WERI-Rb-1 (cell line): ENCODE measurements at regions not wholly inside any gene's neighbourhood (a gene's known extent, or its start where the extent isn't known, plus 50 kb on each side); places are given as distances from the start of the nearest gene placed in this dataset.

Experiments used
- DNase-seq: peaks from one replicate; pipeline ENCODE4 v3.0.0-alpha.2; 2020
- H3K27ac ChIP-seq: fragments of 250-450 bp; sonication (Bioruptor Pico); 2 replicates; pipeline ENCODE4 v1.5.1; 2020; ENCODE audit warnings: mild to moderate bottlenecking, moderate library complexity
- H3K27me3 ChIP-seq: fragments of 250-450 bp; sonication (Bioruptor Pico); 2 replicates; pipeline ENCODE4 v1.5.1; 2021; ENCODE audit warnings: mild to moderate bottlenecking, low read depth, moderate library complexity; ENCODE audit not compliant: insufficient read depth, severe bottlenecking
- H3K36me3 ChIP-seq: fragments of 250-450 bp; sonication (Bioruptor Pico); 2 replicates; pipeline ENCODE4 v1.5.1; 2020; ENCODE audit warnings: mild to moderate bottlenecking, moderate library complexity
- H3K4me3 ChIP-seq: 2 replicates; pipeline ENCODE4 v1.5.1; 2011; ENCODE audit warnings: low read depth, mild to moderate bottlenecking, control low read depth, low read length
- H3K9me3 ChIP-seq: fragments of 250-450 bp; sonication (Bioruptor Pico); 2 replicates; pipeline ENCODE4 v1.5.1; 2021; ENCODE audit warnings: mild to moderate bottlenecking, moderate library complexity; ENCODE audit not compliant: severe bottlenecking
- TF ChIP-seq, protein P1 (sequence below): IDR thresholded peaks from 2 replicates; pipeline ENCODE4 v1.5.1; 2011; ENCODE audit warnings: low read depth, mild to moderate bottlenecking, control low read depth, inconsistent platforms, low read length

DNA sequence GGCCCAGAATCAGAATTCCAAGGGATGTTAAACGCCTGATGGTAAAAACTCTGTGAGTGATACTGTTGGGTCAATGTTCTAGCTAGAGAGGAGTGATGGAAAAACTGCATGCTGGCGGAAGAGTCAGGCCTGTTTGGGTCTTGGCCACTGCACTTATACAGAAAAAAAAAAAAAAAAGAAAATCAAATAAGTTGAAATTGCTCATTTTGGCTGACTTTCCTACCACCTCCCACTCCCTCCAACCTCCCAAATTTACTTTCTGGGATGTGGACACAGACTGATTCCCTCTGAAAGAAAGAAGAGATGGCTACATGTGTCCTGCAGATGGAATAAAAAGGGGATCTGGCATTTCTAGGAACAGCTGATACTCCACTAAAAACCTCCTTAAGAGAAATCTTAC, 234.1 kb upstream of the GIMD1 start:
- Histone ChIP-seq H3K9me3 (no peaks in the 10 kb centered on the region), H3K27ac (no peak overlapping the region), H3K36me3 (no peaks in the 10 kb centered on the region), H3K27me3 (no peaks in the 10 kb centered on the region), H3K4me3 (no peak overlapping the region)
- TF ChIP-seq, protein P1, sequence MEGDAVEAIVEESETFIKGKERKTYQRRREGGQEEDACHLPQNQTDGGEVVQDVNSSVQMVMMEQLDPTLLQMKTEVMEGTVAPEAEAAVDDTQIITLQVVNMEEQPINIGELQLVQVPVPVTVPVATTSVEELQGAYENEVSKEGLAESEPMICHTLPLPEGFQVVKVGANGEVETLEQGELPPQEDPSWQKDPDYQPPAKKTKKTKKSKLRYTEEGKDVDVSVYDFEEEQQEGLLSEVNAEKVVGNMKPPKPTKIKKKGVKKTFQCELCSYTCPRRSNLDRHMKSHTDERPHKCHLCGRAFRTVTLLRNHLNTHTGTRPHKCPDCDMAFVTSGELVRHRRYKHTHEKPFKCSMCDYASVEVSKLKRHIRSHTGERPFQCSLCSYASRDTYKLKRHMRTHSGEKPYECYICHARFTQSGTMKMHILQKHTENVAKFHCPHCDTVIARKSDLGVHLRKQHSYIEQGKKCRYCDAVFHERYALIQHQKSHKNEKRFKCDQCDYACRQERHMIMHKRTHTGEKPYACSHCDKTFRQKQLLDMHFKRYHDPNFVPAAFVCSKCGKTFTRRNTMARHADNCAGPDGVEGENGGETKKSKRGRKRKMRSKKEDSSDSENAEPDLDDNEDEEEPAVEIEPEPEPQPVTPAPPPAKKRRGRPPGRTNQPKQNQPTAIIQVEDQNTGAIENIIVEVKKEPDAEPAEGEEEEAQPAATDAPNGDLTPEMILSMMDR, result no peak
- no peak for DNase-seq

DNA sequence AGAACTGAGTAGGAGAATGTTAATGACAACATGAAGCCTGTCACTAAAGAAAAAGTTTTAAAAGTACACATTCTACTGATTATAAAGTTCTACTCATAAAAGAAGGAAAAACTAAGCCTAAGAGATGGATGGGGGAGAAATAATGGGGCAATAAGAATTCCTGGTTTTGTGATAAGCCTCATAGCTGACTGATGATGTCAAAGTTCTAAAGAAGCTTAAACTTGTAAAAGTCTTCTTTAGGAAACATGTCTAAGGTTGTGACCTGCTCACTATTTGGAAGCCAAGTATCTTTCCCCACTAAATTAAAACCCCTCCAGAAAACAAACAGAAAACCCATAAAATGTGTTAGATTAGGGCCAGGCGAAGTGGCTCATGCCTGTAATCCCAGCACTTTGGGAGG, 232.9 kb upstream of the GIMD1 start:
- Histone ChIP-seq H3K27ac (no peak overlapping the region), H3K4me3 (no peak overlapping the region), H3K36me3 (no peaks in the 10 kb centered on the region), H3K27me3 (no peaks in the 10 kb centered on the region), H3K9me3 (no peaks in the 10 kb centered on the region)
- TF ChIP-seq, protein P1, result no peak
- DNase-seq, result no peak

DNA sequence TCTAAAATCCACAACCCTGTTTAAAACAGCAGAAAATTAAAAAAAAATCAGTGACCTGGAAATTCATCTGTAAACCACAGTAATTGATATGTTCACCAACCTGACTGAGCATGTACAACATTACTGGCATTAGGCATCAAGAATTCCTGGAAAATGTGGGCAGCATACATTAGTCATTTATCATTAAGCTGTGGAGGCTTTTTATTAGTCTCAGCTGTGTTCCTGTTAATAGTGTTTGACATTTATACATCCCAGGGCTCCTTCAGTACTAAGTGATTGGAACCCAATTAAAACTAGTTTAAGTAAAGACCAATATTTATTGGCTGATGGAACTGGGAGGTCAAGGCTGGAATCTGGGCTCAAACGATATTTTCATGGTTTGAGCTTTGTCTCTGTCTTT, 227.3 kb upstream of the GIMD1 start:
- Histone ChIP-seq H3K36me3 (no peaks in the 10 kb centered on the region), H3K27ac (no peak overlapping the region), H3K27me3 (no peaks in the 10 kb centered on the region), H3K9me3 (no peaks in the 10 kb centered on the region), H3K4me3 (no peak overlapping the region)
- DNase-seq, result no peak
- TF ChIP-seq, protein P1, result no peak

DNA sequence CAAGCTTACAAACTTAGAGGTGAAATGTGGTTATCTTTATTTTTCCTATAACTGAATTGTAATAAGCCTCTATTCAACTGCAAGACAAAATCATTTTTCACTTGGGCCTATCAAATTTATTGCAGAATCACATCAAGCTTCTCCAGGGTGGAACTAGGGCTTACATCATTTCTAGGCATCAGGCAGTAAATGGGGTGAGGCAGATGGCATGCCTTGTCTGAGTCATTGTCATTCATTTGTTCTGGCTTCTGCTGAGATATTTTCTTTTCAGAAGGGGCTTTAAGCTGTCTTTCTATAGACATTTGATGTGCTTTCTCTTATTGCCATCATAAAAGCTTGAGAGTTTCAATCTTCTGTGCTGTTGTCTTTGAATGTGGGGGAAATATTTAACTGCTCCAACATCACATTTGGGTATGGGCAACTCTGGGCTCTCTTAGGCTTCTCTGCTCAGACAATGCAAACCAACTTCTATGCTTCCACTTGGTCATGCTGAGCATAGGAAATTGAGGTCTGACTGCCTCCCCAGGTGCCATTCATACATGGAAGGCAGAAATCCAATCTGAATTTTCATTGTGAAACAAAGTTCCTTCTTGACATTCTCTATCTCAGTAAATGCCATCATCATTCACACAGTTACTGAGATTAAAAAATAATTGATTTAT, 225.8 kb upstream of the GIMD1 start:
- Histone ChIP-seq H3K27ac (no peak overlapping the region), H3K36me3 (no peaks in the 10 kb centered on the region), H3K9me3 (no peaks in the 10 kb centered on the region), H3K27me3 (no peaks in the 10 kb centered on the region), H3K4me3 (no peak overlapping the region)
- no peak for DNase-seq
- TF ChIP-seq, protein P1, result no peak

DNA sequence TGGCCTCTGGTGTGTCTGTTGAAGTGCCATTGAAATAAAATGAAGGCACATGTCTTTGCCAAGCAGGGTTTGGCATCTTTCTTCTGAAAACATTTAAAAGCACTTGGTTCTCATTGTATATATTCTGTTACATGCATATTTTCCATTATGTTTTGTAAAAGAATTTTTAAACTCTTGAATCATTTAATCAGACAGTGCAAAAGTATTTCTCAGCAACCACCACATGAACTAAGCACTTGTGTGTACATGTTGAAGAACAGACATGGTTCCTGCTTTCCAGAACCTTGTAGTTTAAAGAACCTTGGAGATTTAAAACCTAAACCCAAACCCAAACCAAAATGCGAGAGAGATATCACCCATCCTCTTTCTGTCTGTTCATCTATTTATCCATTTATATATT, 220.3 kb upstream of the GIMD1 start:
- no peak overlapping the region for H3K27ac ChIP-seq
- no peak overlapping the region for H3K4me3 ChIP-seq
- no peaks in the 10 kb centered on the region for H3K27me3 ChIP-seq
- TF ChIP-seq, protein P1, result no peak
- H3K9me3 ChIP-seq, result no peaks in the 10 kb centered on the region
- no peaks in the 10 kb centered on the region for H3K36me3 ChIP-seq
- no peak for DNase-seq

DNA sequence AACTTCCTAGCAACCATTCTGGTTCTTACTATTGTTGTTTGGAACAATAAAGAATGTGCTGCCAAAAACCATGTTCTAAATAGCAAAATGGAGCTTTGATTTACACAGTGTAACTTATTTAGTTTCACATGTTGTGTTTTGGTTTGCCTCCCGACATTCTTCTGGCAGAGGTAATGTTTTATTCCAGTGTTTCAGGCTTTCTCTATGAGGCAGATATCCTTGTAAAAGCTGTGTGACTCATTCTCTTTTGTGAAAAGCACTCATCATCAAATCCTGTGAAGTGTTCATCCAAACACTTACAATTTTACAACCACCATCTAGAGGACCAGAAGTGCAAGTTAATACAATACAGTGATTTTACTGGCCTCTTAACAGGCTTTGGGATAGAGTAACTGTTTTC, 219.0 kb upstream of the GIMD1 start:
- Histone ChIP-seq H3K27me3 (no peaks in the 10 kb centered on the region), H3K4me3 (no peak overlapping the region), H3K36me3 (no peaks in the 10 kb centered on the region), H3K27ac (no peak overlapping the region), H3K9me3 (no peaks in the 10 kb centered on the region)
- no peak for DNase-seq
- TF ChIP-seq, protein P1, result no peak
